ENCODE measurements at regions not wholly inside any gene's neighbourhood (a gene's known extent, or its start where the extent isn't known, plus 50 kb on each side); places are given as distances from the start of the nearest gene placed in this dataset.

GRCh38 chr5:35409361-35409760 is 179.1 kb upstream of the PRLR start (continued):
- TF ChIP-seq, protein P1, sequence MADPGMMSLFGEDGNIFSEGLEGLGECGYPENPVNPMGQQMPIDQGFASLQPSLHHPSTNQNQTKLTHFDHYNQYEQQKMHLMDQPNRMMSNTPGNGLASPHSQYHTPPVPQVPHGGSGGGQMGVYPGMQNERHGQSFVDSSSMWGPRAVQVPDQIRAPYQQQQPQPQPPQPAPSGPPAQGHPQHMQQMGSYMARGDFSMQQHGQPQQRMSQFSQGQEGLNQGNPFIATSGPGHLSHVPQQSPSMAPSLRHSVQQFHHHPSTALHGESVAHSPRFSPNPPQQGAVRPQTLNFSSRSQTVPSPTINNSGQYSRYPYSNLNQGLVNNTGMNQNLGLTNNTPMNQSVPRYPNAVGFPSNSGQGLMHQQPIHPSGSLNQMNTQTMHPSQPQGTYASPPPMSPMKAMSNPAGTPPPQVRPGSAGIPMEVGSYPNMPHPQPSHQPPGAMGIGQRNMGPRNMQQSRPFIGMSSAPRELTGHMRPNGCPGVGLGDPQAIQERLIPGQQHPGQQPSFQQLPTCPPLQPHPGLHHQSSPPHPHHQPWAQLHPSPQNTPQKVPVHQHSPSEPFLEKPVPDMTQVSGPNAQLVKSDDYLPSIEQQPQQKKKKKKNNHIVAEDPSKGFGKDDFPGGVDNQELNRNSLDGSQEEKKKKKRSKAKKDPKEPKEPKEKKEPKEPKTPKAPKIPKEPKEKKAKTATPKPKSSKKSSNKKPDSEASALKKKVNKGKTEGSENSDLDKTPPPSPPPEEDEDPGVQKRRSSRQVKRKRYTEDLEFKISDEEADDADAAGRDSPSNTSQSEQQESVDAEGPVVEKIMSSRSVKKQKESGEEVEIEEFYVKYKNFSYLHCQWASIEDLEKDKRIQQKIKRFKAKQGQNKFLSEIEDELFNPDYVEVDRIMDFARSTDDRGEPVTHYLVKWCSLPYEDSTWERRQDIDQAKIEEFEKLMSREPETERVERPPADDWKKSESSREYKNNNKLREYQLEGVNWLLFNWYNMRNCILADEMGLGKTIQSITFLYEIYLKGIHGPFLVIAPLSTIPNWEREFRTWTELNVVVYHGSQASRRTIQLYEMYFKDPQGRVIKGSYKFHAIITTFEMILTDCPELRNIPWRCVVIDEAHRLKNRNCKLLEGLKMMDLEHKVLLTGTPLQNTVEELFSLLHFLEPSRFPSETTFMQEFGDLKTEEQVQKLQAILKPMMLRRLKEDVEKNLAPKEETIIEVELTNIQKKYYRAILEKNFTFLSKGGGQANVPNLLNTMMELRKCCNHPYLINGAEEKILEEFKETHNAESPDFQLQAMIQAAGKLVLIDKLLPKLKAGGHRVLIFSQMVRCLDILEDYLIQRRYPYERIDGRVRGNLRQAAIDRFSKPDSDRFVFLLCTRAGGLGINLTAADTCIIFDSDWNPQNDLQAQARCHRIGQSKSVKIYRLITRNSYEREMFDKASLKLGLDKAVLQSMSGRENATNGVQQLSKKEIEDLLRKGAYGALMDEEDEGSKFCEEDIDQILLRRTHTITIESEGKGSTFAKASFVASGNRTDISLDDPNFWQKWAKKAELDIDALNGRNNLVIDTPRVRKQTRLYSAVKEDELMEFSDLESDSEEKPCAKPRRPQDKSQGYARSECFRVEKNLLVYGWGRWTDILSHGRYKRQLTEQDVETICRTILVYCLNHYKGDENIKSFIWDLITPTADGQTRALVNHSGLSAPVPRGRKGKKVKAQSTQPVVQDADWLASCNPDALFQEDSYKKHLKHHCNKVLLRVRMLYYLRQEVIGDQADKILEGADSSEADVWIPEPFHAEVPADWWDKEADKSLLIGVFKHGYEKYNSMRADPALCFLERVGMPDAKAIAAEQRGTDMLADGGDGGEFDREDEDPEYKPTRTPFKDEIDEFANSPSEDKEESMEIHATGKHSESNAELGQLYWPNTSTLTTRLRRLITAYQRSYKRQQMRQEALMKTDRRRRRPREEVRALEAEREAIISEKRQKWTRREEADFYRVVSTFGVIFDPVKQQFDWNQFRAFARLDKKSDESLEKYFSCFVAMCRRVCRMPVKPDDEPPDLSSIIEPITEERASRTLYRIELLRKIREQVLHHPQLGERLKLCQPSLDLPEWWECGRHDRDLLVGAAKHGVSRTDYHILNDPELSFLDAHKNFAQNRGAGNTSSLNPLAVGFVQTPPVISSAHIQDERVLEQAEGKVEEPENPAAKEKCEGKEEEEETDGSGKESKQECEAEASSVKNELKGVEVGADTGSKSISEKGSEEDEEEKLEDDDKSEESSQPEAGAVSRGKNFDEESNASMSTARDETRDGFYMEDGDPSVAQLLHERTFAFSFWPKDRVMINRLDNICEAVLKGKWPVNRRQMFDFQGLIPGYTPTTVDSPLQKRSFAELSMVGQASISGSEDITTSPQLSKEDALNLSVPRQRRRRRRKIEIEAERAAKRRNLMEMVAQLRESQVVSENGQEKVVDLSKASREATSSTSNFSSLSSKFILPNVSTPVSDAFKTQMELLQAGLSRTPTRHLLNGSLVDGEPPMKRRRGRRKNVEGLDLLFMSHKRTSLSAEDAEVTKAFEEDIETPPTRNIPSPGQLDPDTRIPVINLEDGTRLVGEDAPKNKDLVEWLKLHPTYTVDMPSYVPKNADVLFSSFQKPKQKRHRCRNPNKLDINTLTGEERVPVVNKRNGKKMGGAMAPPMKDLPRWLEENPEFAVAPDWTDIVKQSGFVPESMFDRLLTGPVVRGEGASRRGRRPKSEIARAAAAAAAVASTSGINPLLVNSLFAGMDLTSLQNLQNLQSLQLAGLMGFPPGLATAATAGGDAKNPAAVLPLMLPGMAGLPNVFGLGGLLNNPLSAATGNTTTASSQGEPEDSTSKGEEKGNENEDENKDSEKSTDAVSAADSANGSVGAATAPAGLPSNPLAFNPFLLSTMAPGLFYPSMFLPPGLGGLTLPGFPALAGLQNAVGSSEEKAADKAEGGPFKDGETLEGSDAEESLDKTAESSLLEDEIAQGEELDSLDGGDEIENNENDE (IDR thresholded peaks at IDR 0.05; ENCODE audit: insufficient replicate concordance, low read length) = no peak

Measured in H1 (cell line).